RWPE1 (cell line): ENCODE measurements at regions not wholly inside any gene's neighbourhood (a gene's known extent, or its start where the extent isn't known, plus 50 kb on each side); places are given as distances from the start of the nearest gene placed in this dataset.
"Not testable (repeated sequence)": the region's sequence is repeated elsewhere in the genome, so short reads cannot be mapped to it uniquely, and the experiment has no call there.

ENCODE experiments used
- CTCF ChIA-PET: fragments of 350-600 bp; sonication (Branson Sonifier 250); formaldehyde crosslinking; extraction: SDS; loops from one replicate; lab custom pipeline; 2021; lab: Yijun Ruan, JAX
- POLR2A ChIA-PET: fragments of 400-600 bp; formaldehyde crosslinking; extraction: SDS; loops from one replicate; lab custom pipeline; 2020; ENCODE audit warnings: antibody characterized with exemption; ENCODE audit not compliant: low non-redundant PET; lab: Yijun Ruan, JAX
- DNase-seq: peaks from one replicate; pipeline ENCODE4 v3.0.0; 2012; ENCODE audit warnings: low spot score
- H3K27ac ChIP-seq: fragments of 450-650 bp; 2 replicates; pipeline ENCODE4 v1.5.1; 2017
- TF ChIP-seq, protein P1 (sequence below): fragments of 450-650 bp; conservative IDR thresholded peaks from 2 replicates; pipeline ENCODE4 v1.5.1; 2017; ENCODE audit warnings: low read depth, mild to moderate bottlenecking

DNA sequence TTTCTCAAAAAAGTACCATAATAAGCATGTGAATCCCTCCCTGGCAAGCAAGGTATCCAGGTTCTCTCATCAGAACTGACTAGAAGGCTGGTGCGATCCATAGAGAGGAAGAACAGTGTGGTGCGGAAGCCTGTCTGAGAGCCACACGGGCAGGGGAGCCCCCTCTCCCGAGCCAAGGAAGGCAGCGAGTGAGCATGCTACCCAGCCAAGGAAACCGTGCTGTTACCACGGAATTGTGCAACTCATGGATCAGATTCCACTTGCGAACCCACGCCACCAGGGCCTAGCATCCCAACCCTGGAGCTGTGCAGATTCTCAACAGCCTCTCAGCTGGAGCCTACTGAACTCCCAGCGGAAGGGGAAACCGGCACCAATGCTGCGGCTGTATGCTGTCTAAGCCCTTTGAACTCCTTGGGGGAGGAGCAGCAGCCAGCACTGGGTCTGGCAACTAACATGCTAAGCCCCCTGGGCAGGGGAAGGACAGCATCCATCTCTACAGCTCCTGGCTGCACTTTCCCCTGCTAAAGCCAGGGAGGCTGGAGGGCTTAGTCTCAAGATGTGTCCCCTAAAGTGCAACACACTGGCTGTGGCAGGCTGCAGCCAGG, 823.1 kb downstream of the EPHA4 start:
- TF ChIP-seq, protein P1, sequence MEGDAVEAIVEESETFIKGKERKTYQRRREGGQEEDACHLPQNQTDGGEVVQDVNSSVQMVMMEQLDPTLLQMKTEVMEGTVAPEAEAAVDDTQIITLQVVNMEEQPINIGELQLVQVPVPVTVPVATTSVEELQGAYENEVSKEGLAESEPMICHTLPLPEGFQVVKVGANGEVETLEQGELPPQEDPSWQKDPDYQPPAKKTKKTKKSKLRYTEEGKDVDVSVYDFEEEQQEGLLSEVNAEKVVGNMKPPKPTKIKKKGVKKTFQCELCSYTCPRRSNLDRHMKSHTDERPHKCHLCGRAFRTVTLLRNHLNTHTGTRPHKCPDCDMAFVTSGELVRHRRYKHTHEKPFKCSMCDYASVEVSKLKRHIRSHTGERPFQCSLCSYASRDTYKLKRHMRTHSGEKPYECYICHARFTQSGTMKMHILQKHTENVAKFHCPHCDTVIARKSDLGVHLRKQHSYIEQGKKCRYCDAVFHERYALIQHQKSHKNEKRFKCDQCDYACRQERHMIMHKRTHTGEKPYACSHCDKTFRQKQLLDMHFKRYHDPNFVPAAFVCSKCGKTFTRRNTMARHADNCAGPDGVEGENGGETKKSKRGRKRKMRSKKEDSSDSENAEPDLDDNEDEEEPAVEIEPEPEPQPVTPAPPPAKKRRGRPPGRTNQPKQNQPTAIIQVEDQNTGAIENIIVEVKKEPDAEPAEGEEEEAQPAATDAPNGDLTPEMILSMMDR, result no peak
- no peak overlapping the region for H3K27ac ChIP-seq
- no peak for DNase-seq
- POLR2A ChIA-PET, result no interaction called here
- CTCF ChIA-PET, result no interaction called here

DNA sequence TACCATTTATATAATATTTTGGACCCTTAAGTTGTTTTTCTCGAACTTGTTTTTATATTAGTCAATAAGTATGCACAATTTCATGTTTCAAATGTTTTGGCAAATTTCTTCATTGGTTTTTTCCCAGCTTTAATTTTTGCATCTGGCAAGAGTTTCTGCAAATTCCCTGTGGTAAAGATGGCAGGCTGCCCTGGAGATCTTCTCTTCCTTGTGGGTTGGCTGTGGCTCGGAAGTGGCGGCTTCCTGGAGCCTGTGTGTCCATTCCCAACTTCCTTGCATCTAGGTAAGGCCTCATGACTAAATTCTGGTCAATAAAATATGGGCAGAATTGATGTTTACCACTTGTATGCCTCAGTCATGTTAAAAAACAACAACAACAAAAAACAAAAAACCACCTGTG, 818.6 kb downstream of the EPHA4 start:
- POLR2A ChIA-PET, result no interaction called here
- CTCF ChIA-PET, result no interaction called here

DNA sequence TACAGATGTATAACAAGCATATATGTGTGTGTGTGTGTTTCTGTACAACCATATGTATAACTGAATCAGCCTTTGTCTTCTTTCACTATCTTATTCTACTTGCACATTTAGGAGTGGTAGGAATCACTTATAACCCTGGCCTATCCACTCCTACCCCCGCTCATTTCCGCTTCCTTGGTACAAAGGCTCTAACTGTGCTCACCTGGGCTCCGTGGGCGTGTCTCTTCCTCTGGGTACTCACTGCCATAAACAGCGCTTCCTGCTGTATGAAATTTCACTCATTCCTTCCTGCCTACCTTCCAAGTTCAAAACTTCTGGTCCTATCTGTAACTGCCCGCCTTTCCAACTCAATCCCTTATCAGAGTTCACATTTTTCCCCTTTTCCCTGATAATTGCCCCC, 815.5 kb downstream of the EPHA4 start:
- ChIA-PET POLR2A (no interaction called here), CTCF (interaction anchor here (0.6 kb wide), 1 partner anchor 1492 kb away, joined by 3 read pairs; no protein-coding TSS in a partner anchor)
- TF ChIP-seq, protein P1, result no peak
- no peak overlapping the region for H3K27ac ChIP-seq
- no peak for DNase-seq

More for the DNA sequence above, 818.6 kb downstream of the EPHA4 start:
- no peak for DNase-seq
- TF ChIP-seq, protein P1, result no peak
- H3K27ac ChIP-seq, result no peak overlapping the region

DNA sequence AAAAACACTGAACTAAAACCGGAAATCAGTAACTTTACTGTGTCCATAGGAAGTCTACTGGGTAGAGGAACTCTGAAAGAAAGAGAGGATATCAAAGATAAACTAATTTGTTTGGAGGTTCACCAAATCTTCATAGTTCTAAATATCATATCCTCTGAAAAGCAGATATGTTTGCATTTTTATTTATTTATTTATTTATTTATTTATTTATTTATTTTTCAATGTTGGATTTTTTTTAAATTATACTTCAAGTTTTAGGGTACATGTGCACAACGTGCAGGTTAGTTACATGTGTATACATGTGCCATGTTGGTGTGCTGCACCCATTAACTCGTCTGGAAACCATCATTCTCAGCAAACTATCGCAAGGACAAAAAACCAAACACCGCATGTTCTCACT, 813.7 kb downstream of the EPHA4 start:
- POLR2A ChIA-PET, DNase-seq, CTCF ChIA-PET, H3K27ac ChIP-seq: not testable (repeated sequence)

DNA sequence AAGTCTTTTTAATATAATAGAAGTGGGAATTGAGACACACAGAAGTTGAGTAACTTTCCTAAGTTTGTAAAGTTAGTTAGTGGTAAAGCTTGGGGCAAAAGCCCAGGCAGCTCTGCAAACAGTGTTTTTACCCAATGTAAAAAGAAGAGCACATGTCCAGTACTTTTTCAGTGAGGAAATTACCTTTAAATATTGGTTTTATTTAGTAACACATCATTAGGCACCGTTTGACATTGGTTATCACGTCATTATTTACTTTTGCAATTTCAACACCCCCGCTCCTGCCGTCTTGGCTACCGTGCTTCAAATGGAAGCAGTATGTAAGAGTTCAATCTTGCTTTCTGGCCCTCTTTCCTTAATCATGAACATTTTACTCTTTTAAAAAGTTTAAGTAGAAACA, 807.9 kb downstream of the EPHA4 start:
- DNase-seq, result no peak
- TF ChIP-seq, protein P1, result no peak
- H3K27ac ChIP-seq, result no peak overlapping the region
- CTCF ChIA-PET, result interaction anchor here (0.6 kb wide), 1 partner anchor 838 kb away, joined by 5 read pairs; no protein-coding TSS in a partner anchor
- POLR2A ChIA-PET, result no interaction called here

DNA sequence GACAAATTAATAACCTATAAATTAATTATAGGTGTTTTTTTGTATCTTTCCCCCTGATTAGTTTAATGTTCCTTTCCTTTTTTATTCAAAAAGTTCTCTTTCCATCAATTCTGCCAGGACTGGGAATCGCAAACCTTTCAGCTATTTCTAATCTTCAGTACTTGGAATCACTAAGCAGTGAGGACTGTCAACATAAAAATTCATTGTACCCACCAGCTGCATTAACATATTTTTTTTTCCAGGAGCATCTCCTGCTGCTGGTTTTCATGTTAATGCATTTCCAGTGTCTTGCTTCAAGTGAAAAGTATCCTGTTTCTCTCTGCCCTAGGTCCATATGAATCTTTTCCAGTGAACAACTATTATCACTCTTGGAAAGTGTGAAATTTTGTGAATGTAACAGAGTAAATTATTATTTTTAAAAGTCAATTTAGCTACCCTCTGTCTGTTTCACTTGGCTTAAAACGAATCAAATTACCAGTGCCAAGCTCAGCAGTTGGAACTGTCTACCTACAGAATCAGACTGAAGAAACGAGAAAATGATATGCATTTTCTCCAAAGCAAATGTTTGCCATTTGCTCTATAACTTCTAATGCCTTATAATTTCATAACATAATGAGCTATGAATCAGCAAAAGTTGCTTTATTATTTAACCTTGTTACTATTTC, 804.4 kb downstream of the EPHA4 start:
- ChIA-PET POLR2A (no interaction called here), CTCF (no interaction called here)

More for the DNA sequence above, 804.4 kb downstream of the EPHA4 start:
- H3K27ac ChIP-seq, result no peak overlapping the region
- DNase-seq, result no peak
- TF ChIP-seq, protein P1, result no peak
